ENCODE measurements at regions not wholly inside any gene's neighbourhood (a gene's known extent, or its start where the extent isn't known, plus 50 kb on each side); places are given as distances from the start of the nearest gene placed in this dataset.

DNA sequence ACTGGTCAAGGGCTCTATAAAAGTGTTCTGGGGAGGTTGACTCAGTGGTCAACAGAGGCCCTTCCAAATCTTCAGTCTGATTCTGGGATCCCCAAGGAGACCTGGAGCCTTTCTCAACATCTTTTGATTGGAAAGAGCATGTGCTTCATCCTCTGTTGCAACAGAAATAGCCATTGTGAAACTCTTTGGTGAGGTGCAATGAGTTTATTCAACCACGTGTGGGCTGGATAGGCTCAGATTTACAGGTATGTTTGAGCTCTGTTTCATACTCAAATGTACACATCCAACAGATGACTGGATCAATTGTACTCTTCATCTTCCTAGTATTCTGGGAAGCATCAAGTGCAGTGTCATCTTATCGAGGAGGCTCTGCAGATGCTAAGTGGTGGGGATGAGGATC is 60.5 kb downstream of the CTSL start:
- no peaks in the 10 kb centered on the region for H3K9me1 ChIP-seq (ENCODE audit: control insufficient read depth, extremely low read depth, insufficient read depth, low read length)
- no peaks in the 10 kb centered on the region for H4K20me1 ChIP-seq (ENCODE audit: control insufficient read depth, extremely low read depth, insufficient read depth, low read length)
- no peaks in the 10 kb centered on the region for H3K79me2 ChIP-seq (ENCODE audit: control insufficient read depth, insufficient read depth, low read length)
- dilution Hi-C loops (cut with MboI; ENCODE audit: extremely low pct_ligation_motif_present, low sequenced_read_pairs) = no loop called here
- H3K36me3 ChIP-seq (ENCODE audit: control insufficient read depth in 2 of 2, extremely low read depth in 1 of 2, insufficient read depth in 2 of 2, low read length in 2 of 2) = no peaks in the 10 kb centered on the region
- no peak overlapping the region for H3K9ac ChIP-seq (ENCODE audit: control insufficient read depth, extremely low read depth, insufficient read depth, low read length)
- no peaks in the 10 kb centered on the region for H3K4me1 ChIP-seq (ENCODE audit: control insufficient read depth, extremely low read depth, insufficient read depth, low read length)
- TF ChIP-seq, protein P1, sequence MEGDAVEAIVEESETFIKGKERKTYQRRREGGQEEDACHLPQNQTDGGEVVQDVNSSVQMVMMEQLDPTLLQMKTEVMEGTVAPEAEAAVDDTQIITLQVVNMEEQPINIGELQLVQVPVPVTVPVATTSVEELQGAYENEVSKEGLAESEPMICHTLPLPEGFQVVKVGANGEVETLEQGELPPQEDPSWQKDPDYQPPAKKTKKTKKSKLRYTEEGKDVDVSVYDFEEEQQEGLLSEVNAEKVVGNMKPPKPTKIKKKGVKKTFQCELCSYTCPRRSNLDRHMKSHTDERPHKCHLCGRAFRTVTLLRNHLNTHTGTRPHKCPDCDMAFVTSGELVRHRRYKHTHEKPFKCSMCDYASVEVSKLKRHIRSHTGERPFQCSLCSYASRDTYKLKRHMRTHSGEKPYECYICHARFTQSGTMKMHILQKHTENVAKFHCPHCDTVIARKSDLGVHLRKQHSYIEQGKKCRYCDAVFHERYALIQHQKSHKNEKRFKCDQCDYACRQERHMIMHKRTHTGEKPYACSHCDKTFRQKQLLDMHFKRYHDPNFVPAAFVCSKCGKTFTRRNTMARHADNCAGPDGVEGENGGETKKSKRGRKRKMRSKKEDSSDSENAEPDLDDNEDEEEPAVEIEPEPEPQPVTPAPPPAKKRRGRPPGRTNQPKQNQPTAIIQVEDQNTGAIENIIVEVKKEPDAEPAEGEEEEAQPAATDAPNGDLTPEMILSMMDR (optimal IDR thresholded peaks at IDR 0.05 in 1 of 3, IDR thresholded peaks at IDR 0.05 in 1 of 3, conservative IDR thresholded peaks at IDR 0.05 in 1 of 3; ENCODE audit: extremely low read depth in 1 of 3, insufficient read depth in 2 of 3, low read length in 3 of 3) = no peak
- TF ChIP-seq EZH2 (IDR thresholded peaks at IDR 0.05; ENCODE audit: low read length) = no peak
- H3K27ac ChIP-seq (ENCODE audit: control insufficient read depth, insufficient read depth, low read length) = no peak overlapping the region
- no peaks in the 10 kb centered on the region for H3K9me3 ChIP-seq (ENCODE audit: control insufficient read depth, low read depth, low read length)
- no peaks in the 10 kb centered on the region for H3K27me3 ChIP-seq (ENCODE audit: control insufficient read depth, extremely low read depth, insufficient read depth, low read length)
- FAIRE-seq (no peak), DNase-seq (ENCODE audit: low read depth, low spot score) (no peak)
- H3K4me2 ChIP-seq (ENCODE audit: control insufficient read depth, extremely low read depth, insufficient read depth, low read depth, low read length) = no peak overlapping the region
- no peak overlapping the region for H2AFZ ChIP-seq (ENCODE audit: control insufficient read depth, low read length)
- H3K4me3 ChIP-seq (ENCODE audit: control insufficient read depth in 2 of 3, extremely low read depth in 1 of 3, insufficient read depth in 2 of 3, low read depth in 1 of 3, low read length in 3 of 3) = no peak overlapping the region

DNA sequence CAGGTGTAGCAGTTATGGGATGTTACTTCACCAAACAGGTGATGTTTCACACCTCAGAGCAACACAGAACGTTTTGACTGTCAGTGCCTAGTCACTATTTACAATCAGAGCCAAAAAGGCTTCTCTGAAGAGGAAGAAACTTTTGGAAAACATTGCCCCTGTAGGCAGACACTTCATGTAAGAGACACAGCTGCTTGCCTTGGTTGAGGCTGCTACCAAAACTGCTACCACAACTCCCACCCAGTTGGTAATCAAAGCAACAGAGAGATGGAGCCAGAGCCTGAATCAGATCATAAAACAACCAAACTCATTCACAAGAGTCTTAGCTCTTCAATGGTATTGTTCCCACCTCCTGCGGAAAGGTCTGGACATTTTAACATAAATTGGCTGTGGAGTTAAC is 61.0 kb downstream of the CTSL start:
- DNase-seq (ENCODE audit: low read depth, low spot score) = no peak
- dilution Hi-C loops (cut with MboI; ENCODE audit: extremely low pct_ligation_motif_present, low sequenced_read_pairs) = no loop called here

More for the DNA sequence above, 61.0 kb downstream of the CTSL start:
- no peaks in the 10 kb centered on the region for H3K9me3 ChIP-seq (ENCODE audit: control insufficient read depth, low read depth, low read length)
- no peak overlapping the region for H3K27ac ChIP-seq (ENCODE audit: control insufficient read depth, insufficient read depth, low read length)
- no peaks in the 10 kb centered on the region for H3K79me2 ChIP-seq (ENCODE audit: control insufficient read depth, insufficient read depth, low read length)
- H3K9ac ChIP-seq (ENCODE audit: control insufficient read depth, extremely low read depth, insufficient read depth, low read length) = no peak overlapping the region
- no peak overlapping the region for H3K4me2 ChIP-seq (ENCODE audit: control insufficient read depth, extremely low read depth, insufficient read depth, low read depth, low read length)
- FAIRE-seq = no peak
- H3K36me3 ChIP-seq (ENCODE audit: control insufficient read depth in 2 of 2, extremely low read depth in 1 of 2, insufficient read depth in 2 of 2, low read length in 2 of 2) = no peaks in the 10 kb centered on the region
- H2AFZ ChIP-seq (ENCODE audit: control insufficient read depth, low read length) = no peak overlapping the region
- H4K20me1 ChIP-seq (ENCODE audit: control insufficient read depth, extremely low read depth, insufficient read depth, low read length) = no peaks in the 10 kb centered on the region
- no peaks in the 10 kb centered on the region for H3K9me1 ChIP-seq (ENCODE audit: control insufficient read depth, extremely low read depth, insufficient read depth, low read length)
- no peaks in the 10 kb centered on the region for H3K27me3 ChIP-seq (ENCODE audit: control insufficient read depth, extremely low read depth, insufficient read depth, low read length)
- no peaks in the 10 kb centered on the region for H3K4me1 ChIP-seq (ENCODE audit: control insufficient read depth, extremely low read depth, insufficient read depth, low read length)
- TF ChIP-seq, protein P1 (optimal IDR thresholded peaks at IDR 0.05 in 1 of 3, IDR thresholded peaks at IDR 0.05 in 1 of 3, conservative IDR thresholded peaks at IDR 0.05 in 1 of 3; ENCODE audit: extremely low read depth in 1 of 3, insufficient read depth in 2 of 3, low read length in 3 of 3) = no peak
- TF ChIP-seq EZH2 (IDR thresholded peaks at IDR 0.05; ENCODE audit: low read length) = no peak
- no peak overlapping the region for H3K4me3 ChIP-seq (ENCODE audit: control insufficient read depth in 2 of 3, extremely low read depth in 1 of 3, insufficient read depth in 2 of 3, low read depth in 1 of 3, low read length in 3 of 3)
